CD1c-positive myeloid dendritic cell (primary cell): ENCODE measurements at regions not wholly inside any gene's neighbourhood (a gene's known extent, or its start where the extent isn't known, plus 50 kb on each side); places are given as distances from the start of the nearest gene placed in this dataset.

Experiments
- DNase-seq: peaks from one replicate; pipeline ENCODE4 v3.0.0-alpha.2; 2016; ENCODE audit errors: extremely low spot score

GRCh38 chr9:126125577-126125976, 201.1 kb upstream of the MVB12B start:
- no peak for DNase-seq

GRCh38 chr9:126125992-126126409, 200.6 kb upstream of the MVB12B start:
- no peak for DNase-seq

- DNase-seq: no peak
Observed at GRCh38 chr9:126126807-126127206, 199.8 kb upstream of the MVB12B start.

- no peak for DNase-seq
Observed at GRCh38 chr9:126127591-126127990, 199.0 kb upstream of the MVB12B start.

GRCh38 chr9:126128494-126129142, 198.0 kb upstream of the MVB12B start:
- DNase-seq: no peak

GRCh38 chr9:126131066-126132010, 195.3 kb upstream of the MVB12B start:
- DNase-seq: no peak

GRCh38 chr9:126132746-126133145, 193.9 kb upstream of the MVB12B start:
- DNase-seq: no peak

GRCh38 chr9:126144196-126144595, 182.4 kb upstream of the MVB12B start:
- DNase-seq: no peak

- DNase-seq: no peak
Observed at GRCh38 chr9:126144603-126145456, 181.8 kb upstream of the MVB12B start.

- DNase-seq: no peak
Observed at GRCh38 chr9:126145887-126146253, 180.8 kb upstream of the MVB12B start.

GRCh38 chr9:126146254-126147145, 180.1 kb upstream of the MVB12B start:
- DNase-seq: peak; percentile 2

- DNase-seq: no peak
Observed at GRCh38 chr9:126147186-126147935, 179.3 kb upstream of the MVB12B start.

- DNase-seq: no peak
Observed at GRCh38 chr9:126147936-126148870, 178.4 kb upstream of the MVB12B start.

GRCh38 chr9:126148994-126149393, 177.6 kb upstream of the MVB12B start:
- DNase-seq: no peak

GRCh38 chr9:126149661-126150060, 177.0 kb upstream of the MVB12B start:
- no peak for DNase-seq

- DNase-seq: no peak
Observed at GRCh38 chr9:126150411-126151030, 176.1 kb upstream of the MVB12B start.

GRCh38 chr9:126151031-126151685, 175.5 kb upstream of the MVB12B start:
- DNase-seq: no peak

GRCh38 chr9:126151686-126152134, 174.9 kb upstream of the MVB12B start:
- no peak for DNase-seq
